KMS-11 (cell line): ENCODE measurements at regions not wholly inside any gene's neighbourhood (a gene's known extent, or its start where the extent isn't known, plus 50 kb on each side); places are given as distances from the start of the nearest gene placed in this dataset.

Experiments used
- H2AFZ ChIP-seq: fragments of 200-600 bp; sonication (generic); 2 replicates; pipeline ENCODE4 v1.6.1; 2016; ENCODE audit warnings: antibody characterized with exemption, mixed run types, low read depth
- H3K27ac ChIP-seq: fragments of 200-600 bp; sonication (generic); 2 replicates; pipeline ENCODE4 v1.6.1; 2016; ENCODE audit warnings: mild to moderate bottlenecking, mixed run types
- H3K27me3 ChIP-seq: fragments of 200-600 bp; sonication (generic); 2 replicates; pipeline ENCODE4 v1.6.1; 2017; ENCODE audit warnings: mild to moderate bottlenecking, low read depth, mixed run types, moderate library complexity; ENCODE audit not compliant: insufficient read depth
- H3K36me3 ChIP-seq: fragments of 200-600 bp; sonication (generic); 2 replicates; pipeline ENCODE4 v1.6.1; 2017; ENCODE audit warnings: mild to moderate bottlenecking, mixed run types; ENCODE audit not compliant: insufficient read depth
- H3K4me1 ChIP-seq: fragments of 200-600 bp; sonication (generic); 2 replicates; pipeline ENCODE4 v1.6.1; 2016; ENCODE audit warnings: mild to moderate bottlenecking, low read depth, mixed run types; ENCODE audit not compliant: poor library complexity, severe bottlenecking
- H3K4me2 ChIP-seq: fragments of 200-600 bp; sonication (generic); 2 replicates; pipeline ENCODE4 v1.7.0; 2016; ENCODE audit warnings: mild to moderate bottlenecking, mixed run types
- H3K4me3 ChIP-seq: fragments of 200-600 bp; sonication (generic); IDR thresholded peaks from 2 replicates; pipeline ENCODE4 v1.6.1; 2017; ENCODE audit warnings: low read depth, low read length, mixed read lengths; ENCODE audit not compliant: insufficient read depth
- H3K79me2 ChIP-seq: fragments of 200-600 bp; sonication (generic); 2 replicates; pipeline ENCODE4 v1.6.1; 2016; ENCODE audit warnings: low read depth, mixed run types; ENCODE audit not compliant: insufficient read depth
- H3K9ac ChIP-seq: fragments of 200-600 bp; sonication (generic); 2 replicates; pipeline ENCODE4 v1.6.1; 2016; ENCODE audit warnings: mild to moderate bottlenecking, mixed run types
- H4K20me1 ChIP-seq: fragments of 200-600 bp; sonication (generic); 2 replicates; pipeline ENCODE4 v1.6.1; 2016; ENCODE audit warnings: mild to moderate bottlenecking, mixed run types; ENCODE audit not compliant: insufficient read depth
- TF ChIP-seq, protein P1 (sequence below): fragments of 200-600 bp; sonication (generic); conservative IDR thresholded peaks from 2 replicates; pipeline ENCODE4 v1.6.1; 2017; ENCODE audit warnings: low read depth, mild to moderate bottlenecking, antibody characterized with exemption, low read length, moderate library complexity, mixed read lengths

DNA sequence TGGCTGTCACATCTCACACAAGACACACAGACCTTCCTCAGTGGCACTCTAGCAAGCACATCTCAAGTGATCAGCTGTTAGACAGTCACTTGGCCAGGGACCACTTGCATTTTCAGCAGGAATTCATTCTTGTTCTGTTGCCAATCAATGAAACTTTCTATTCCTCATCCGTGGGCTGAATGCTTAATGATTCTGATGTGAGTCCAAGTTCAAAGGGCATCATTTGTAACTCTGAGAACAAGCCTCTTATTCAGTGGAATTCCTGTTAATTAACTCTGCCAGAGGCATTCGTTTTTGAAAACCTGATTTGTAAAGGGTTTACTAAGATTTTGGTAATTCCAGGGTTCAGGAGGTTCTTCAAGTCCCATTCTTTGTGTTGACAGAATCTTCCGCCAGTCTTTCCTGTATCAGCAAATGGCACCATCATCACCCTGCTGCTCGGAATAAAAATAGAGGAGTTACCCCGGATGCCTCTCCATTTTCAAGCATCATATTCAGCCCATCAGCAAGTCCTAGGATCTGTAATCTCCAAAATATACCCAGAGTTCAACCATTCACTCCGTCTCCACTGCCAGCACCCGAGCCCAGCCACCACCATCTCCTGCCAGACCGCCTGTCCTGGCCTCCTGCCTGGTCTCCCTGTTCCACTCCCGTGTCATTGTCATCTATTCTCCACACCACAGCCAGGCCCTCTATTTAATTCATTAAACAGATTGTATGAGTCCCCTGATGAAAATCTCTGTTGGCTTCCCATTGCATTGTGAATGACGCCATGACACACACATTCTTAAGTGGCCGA lies 473.4 kb downstream of the AACS start:
- TF ChIP-seq, protein P1, sequence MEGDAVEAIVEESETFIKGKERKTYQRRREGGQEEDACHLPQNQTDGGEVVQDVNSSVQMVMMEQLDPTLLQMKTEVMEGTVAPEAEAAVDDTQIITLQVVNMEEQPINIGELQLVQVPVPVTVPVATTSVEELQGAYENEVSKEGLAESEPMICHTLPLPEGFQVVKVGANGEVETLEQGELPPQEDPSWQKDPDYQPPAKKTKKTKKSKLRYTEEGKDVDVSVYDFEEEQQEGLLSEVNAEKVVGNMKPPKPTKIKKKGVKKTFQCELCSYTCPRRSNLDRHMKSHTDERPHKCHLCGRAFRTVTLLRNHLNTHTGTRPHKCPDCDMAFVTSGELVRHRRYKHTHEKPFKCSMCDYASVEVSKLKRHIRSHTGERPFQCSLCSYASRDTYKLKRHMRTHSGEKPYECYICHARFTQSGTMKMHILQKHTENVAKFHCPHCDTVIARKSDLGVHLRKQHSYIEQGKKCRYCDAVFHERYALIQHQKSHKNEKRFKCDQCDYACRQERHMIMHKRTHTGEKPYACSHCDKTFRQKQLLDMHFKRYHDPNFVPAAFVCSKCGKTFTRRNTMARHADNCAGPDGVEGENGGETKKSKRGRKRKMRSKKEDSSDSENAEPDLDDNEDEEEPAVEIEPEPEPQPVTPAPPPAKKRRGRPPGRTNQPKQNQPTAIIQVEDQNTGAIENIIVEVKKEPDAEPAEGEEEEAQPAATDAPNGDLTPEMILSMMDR: no peak
- Histone ChIP-seq H3K4me2 (no peak overlapping the region), H4K20me1 (no peaks in the 10 kb centered on the region), H3K27ac (no peak overlapping the region), H3K79me2 (no peaks in the 10 kb centered on the region), H3K4me1 (no peaks in the 10 kb centered on the region), H3K36me3 (no peaks in the 10 kb centered on the region), H3K4me3 (no peak overlapping the region), H3K27me3 (no peaks in the 10 kb centered on the region), H2AFZ (no peak overlapping the region), H3K9ac (no peak overlapping the region)

DNA sequence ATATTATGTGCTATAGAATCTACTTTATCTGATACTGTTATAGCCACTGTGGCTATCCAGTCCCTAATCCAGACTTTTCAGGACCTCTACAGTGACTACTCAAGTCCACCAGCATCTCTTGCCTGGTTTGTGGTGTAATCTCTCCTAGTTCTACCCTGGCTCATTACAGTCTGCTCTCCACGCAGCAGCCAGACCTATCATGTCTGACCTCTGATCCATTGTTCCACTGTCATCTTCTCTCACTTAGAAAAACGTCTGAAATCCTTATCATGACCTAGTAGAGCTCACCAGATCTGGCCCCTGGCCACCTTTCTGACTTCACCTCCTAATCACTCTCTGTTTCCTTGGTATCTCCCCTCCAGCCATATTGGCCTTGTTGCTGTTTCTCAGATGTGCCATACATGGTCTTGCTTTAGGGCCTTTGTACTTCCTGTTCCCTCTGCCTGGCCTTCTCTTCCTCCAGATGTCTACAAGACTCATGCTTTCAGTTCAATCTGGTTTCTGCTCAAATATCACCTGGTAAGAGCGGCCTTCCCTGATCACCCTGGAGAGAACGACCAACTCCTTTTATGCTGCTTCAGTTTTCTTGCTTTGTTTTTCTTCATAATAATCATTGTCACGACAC lies 475.5 kb downstream of the AACS start:
- Histone ChIP-seq H3K9ac (no peak overlapping the region), H2AFZ (no peak overlapping the region), H3K79me2 (no peaks in the 10 kb centered on the region), H3K4me2 (no peak overlapping the region), H3K4me1 (no peaks in the 10 kb centered on the region), H3K27me3 (no peaks in the 10 kb centered on the region), H4K20me1 (no peaks in the 10 kb centered on the region), H3K27ac (no peak overlapping the region), H3K4me3 (no peak overlapping the region), H3K36me3 (no peaks in the 10 kb centered on the region)
- TF ChIP-seq, protein P1: no peak

DNA sequence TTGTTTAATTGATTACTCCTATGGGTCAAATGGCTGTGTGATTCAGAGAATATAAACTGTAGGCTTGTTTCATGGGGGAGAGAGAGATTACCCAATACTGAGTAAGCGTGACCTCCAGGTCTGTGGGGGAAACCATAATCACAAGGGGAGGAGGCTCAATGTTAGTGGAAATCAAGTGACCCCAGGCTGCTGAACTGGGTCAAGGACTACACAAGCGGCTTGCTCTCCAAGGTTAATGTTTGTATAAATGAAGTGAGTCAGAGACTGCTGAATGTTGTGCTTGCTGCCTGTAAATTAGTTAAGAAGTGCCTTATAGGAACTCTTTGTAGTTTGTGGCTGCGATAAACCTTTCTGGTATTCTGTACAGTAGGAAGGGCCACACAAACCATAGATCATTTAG lies 479.7 kb downstream of the AACS start:
- Histone ChIP-seq H3K9ac (no peak overlapping the region), H4K20me1 (no peaks in the 10 kb centered on the region), H3K27me3 (no peaks in the 10 kb centered on the region), H3K27ac (no peak overlapping the region), H2AFZ (no peak overlapping the region), H3K4me1 (no peaks in the 10 kb centered on the region), H3K36me3 (no peaks in the 10 kb centered on the region), H3K4me2 (no peak overlapping the region), H3K79me2 (no peaks in the 10 kb centered on the region), H3K4me3 (no peak overlapping the region)
- TF ChIP-seq, protein P1: no peak

DNA sequence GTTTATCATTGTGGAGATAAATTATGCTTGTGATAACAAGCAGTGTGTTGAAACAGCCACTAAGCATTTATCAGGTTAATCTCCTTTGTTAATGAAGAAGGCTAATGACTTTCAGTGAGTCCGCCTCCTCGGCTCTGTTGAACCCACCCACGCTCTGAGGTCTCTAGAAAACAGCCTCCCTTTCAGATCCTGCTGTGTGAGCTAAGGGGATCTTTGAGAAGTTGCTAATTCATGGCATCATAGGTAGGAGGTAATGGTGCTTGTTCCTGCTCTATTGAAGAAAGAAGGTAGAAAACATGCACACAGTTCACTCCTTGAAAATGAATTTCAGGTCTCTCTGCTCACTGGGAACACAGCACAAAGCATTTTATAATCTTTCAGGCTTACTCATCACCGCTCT lies 483.9 kb downstream of the AACS start:
- H4K20me1 ChIP-seq: no peaks in the 10 kb centered on the region
- H3K27ac ChIP-seq: no peak overlapping the region
- H3K36me3 ChIP-seq: no peaks in the 10 kb centered on the region
- H3K4me3 ChIP-seq: no peak overlapping the region
- H3K79me2 ChIP-seq: no peaks in the 10 kb centered on the region
- TF ChIP-seq, protein P1: no peak
- H3K4me1 ChIP-seq: no peaks in the 10 kb centered on the region
- no peak overlapping the region for H2AFZ ChIP-seq
- no peak overlapping the region for H3K9ac ChIP-seq
- no peak overlapping the region for H3K4me2 ChIP-seq
- H3K27me3 ChIP-seq: no peaks in the 10 kb centered on the region
